HepG2 (cell line): ENCODE measurements at regions not wholly inside any gene's neighbourhood (a gene's known extent, or its start where the extent isn't known, plus 50 kb on each side); places are given as distances from the start of the nearest gene placed in this dataset.

Experiments used
- ATAC-seq: fragments of 200-7000 bp; cut with Tn5 transposase; 3 replicates; pipeline ENCODE4 v1.9.1; 2020; ENCODE audit warnings: mild to moderate bottlenecking, moderate library complexity
- BruUV-seq: library from RNA; stranded (reverse); fragments of 400-500 nt; replicated peaks from 2 replicates; lab custom pipeline; 2021; lab: Mats Ljungman, UMichigan
- CTCF ChIA-PET: fragments of 300-600 bp; formaldehyde crosslinking; extraction: SDS; loops from one replicate; lab custom pipeline; 2021; ENCODE audit warnings: low total read pairs, inconsistent platforms, low intra/inter-chr PET ratio; lab: Yijun Ruan, JAX
- POLR2A ChIA-PET: fragments of 350-600 bp; sonication (Branson Sonifier 250); formaldehyde crosslinking; loops from one replicate; lab custom pipeline; 2020; ENCODE audit warnings: antibody characterized with exemption, inconsistent platforms; lab: Yijun Ruan, JAX
- DNase-seq: peaks from one replicate; pipeline ENCODE4 v3.0.0-alpha.2; 2015; ENCODE audit warnings: low spot score
- FAIRE-seq: peaks from 3 replicates; lab custom pipeline; 2011; peaks lifted over from hg19 to GRCh38; lab: Jason Lieb, UNC
- H2AFZ ChIP-seq: one replicate; pipeline ENCODE4 v1.6.1; 2011; ENCODE audit warnings: low read length, inconsistent platforms
- H3K27ac ChIP-seq: fragments of 300-600 bp; 3 replicates; pipeline ENCODE4 v1.8.0; 2011; ENCODE audit warnings: mixed run types, mild to moderate bottlenecking, mixed read lengths, low read length, inconsistent platforms; ENCODE audit not compliant: insufficient read depth; ENCODE audit errors: extremely low read length
- H3K27me3 ChIP-seq, 2 experiments: fragments of 200-600 bp in 1 of 2; 2 replicates in 1 of 2; 3 replicates in 1 of 2; pipeline versions ENCODE4 v1.6.0 to v1.8.0; 2011; ENCODE audit warnings: low read length in 2 of 2, mild to moderate bottlenecking in 2 of 2, moderate library complexity in 2 of 2, inconsistent platforms in 1 of 2; ENCODE audit not compliant: insufficient read depth in 2 of 2, control insufficient read depth in 1 of 2
- H3K36me3 ChIP-seq, 2 experiments: fragments of 200-600 bp in 1 of 2; replicated peaks in 1 of 2; 2 replicates in 1 of 2; 3 replicates in 1 of 2; pipeline versions ENCODE4 v1.5.1 to v1.8.0; 2011; ENCODE audit warnings: low read length in 2 of 2, inconsistent platforms in 1 of 2; ENCODE audit not compliant: insufficient read depth in 2 of 2, control insufficient read depth in 1 of 2
- H3K4me1 ChIP-seq: 2 replicates; pipeline ENCODE4 v1.5.1; 2012; ENCODE audit warnings: low read length, inconsistent platforms; ENCODE audit not compliant: insufficient read depth
- H3K4me2 ChIP-seq: 2 replicates; pipeline ENCODE4 v1.6.0; 2011; ENCODE audit warnings: low read depth, low read length, inconsistent platforms
- H3K4me3 ChIP-seq, 3 experiments: fragments of 200-600 bp in 1 of 3; sonication (generic), shearing (Covaris generic) in 1 of 3; replicated peaks in 1 of 3; 2 replicates each; pipeline ENCODE4 v1.5.1; 2011 to 2016; ENCODE audit warnings: low read length in 3 of 3, inconsistent platforms in 2 of 3, low read depth in 2 of 3, mild to moderate bottlenecking in 2 of 3, control low read depth in 1 of 3, mixed read lengths in 1 of 3; ENCODE audit not compliant: insufficient read depth in 1 of 3
- H3K79me2 ChIP-seq: one replicate; pipeline ENCODE4 v1.6.1; 2011; ENCODE audit warnings: low read length, inconsistent platforms; ENCODE audit not compliant: insufficient read depth
- H3K9ac ChIP-seq: 2 replicates; pipeline ENCODE4 v1.6.0; 2011; ENCODE audit warnings: mild to moderate bottlenecking, low read depth, low read length, inconsistent platforms; ENCODE audit not compliant: insufficient read depth
- H3K9me3 ChIP-seq: 2 replicates; pipeline ENCODE4 v1.5.1; 2012; ENCODE audit warnings: mild to moderate bottlenecking, low read length
- H4K20me1 ChIP-seq: 2 replicates; pipeline ENCODE4 v1.6.0; 2011; ENCODE audit warnings: inconsistent platforms, mild to moderate bottlenecking, low read length, moderate library complexity; ENCODE audit not compliant: insufficient read depth
- CSRNP1 ChIP-seq: sonication (generic); formaldehyde crosslinking; IDR thresholded peaks from 2 replicates; pipeline ENCODE4 v1.8.1; 2023; ENCODE audit warnings: mild to moderate bottlenecking, missing genetic modification reagents
- GABPA ChIP-seq, 2 experiments: IDR thresholded peaks; 2 replicates each; pipeline ENCODE4 v1.6.1; 2011 to 2016; ENCODE audit warnings: low read depth in 2 of 2, low read length in 1 of 2, missing biosample characterization in 1 of 2, missing genetic modification characterization in 1 of 2
- HOXA9 ChIP-seq: sonication (generic); formaldehyde crosslinking; IDR thresholded peaks from 2 replicates; pipeline ENCODE4 v1.8.1; 2022; ENCODE audit warnings: missing genetic modification reagents, mild to moderate bottlenecking, moderate library complexity, borderline replicate concordance
- NR1H2 ChIP-seq: sonication (generic); formaldehyde crosslinking; IDR thresholded peaks from 2 replicates; pipeline ENCODE4 v1.8.1; 2022; ENCODE audit warnings: low read depth, missing genetic modification reagents, borderline replicate concordance
- PAWR ChIP-seq: sonication (generic); formaldehyde crosslinking; IDR thresholded peaks from 2 replicates; pipeline ENCODE4 v1.4.0; 2020; ENCODE audit warnings: missing genetic modification reagents, mild to moderate bottlenecking, borderline replicate concordance
- RBM39 ChIP-seq: fragments of 200-400 bp; formaldehyde crosslinking; IDR thresholded peaks from one replicate; pipeline ENCODE4 v1.6.1; 2018; ENCODE audit warnings: antibody characterized with exemption, mild to moderate bottlenecking, low read depth, low read length; ENCODE audit not compliant: poor library complexity, severe bottlenecking
- SOX6 ChIP-seq, 2 experiments: fragments of 450-650 bp in 1 of 2; sonication (generic) in 1 of 2; formaldehyde crosslinking in 1 of 2; IDR thresholded peaks; 2 replicates each; pipeline versions ENCODE4 v1.4.0 to v1.6.1; 2017 to 2020; ENCODE audit warnings: antibody characterized with exemption in 1 of 2, mild to moderate bottlenecking in 1 of 2, missing genetic modification reagents in 1 of 2
- SP5 ChIP-seq: IDR thresholded peaks from 2 replicates; pipeline ENCODE4 v1.6.1; 2016; ENCODE audit warnings: low read depth, borderline replicate concordance
- XRCC5 ChIP-seq: fragments of 200-400 bp; formaldehyde crosslinking; optimal IDR thresholded peaks from 2 replicates; pipeline ENCODE3; 2017; ENCODE audit warnings: mild to moderate bottlenecking, low read length
- ZBTB34 ChIP-seq: sonication (generic); formaldehyde crosslinking; IDR thresholded peaks from 2 replicates; pipeline ENCODE4 v1.8.0; 2022; ENCODE audit warnings: mild to moderate bottlenecking, missing genetic modification reagents
- ZNF510 ChIP-seq: sonication (generic); formaldehyde crosslinking; IDR thresholded peaks from 2 replicates; pipeline ENCODE4 v1.4.0; 2020; ENCODE audit warnings: low read depth, mild to moderate bottlenecking, missing genetic modification reagents
- WGBS: methylation state at CpG from one replicate; pipeline ENCODE4 v1.1.6; 2017; ENCODE audit warnings: low lambda C conversion rate; 5-methylcytosine and 5-hydroxymethylcytosine counted together
- in situ Hi-C: cut with HindIII; loops from 2 replicates; pipeline ENCODE4 v1.10.0; 2017; ENCODE audit warnings: low pct_unique_long_range_greater_than_20kb; ENCODE audit not compliant: extremely low pct_ligation_motif_present
- intact Hi-C: fragments of 100-400 bp; cut with micrococcal nuclease; formaldehyde crosslinking; loops from one replicate; pipeline ENCODE4 v1.10.0; 2022; ENCODE audit not compliant: unreplicated experiment
- TF ChIP-seq, protein P1 (sequence below): sonication (generic); formaldehyde crosslinking; IDR thresholded peaks from 2 replicates; pipeline ENCODE4 v1.5.0; 2020; ENCODE audit warnings: mild to moderate bottlenecking, missing genetic modification reagents, borderline replicate concordance
- TF ChIP-seq, protein P2 (sequence below): IDR thresholded peaks from 2 replicates; pipeline ENCODE4 v1.6.1; 2016; ENCODE audit warnings: missing compliant biosample characterization, missing genetic modification reagents, borderline replicate concordance

DNA sequence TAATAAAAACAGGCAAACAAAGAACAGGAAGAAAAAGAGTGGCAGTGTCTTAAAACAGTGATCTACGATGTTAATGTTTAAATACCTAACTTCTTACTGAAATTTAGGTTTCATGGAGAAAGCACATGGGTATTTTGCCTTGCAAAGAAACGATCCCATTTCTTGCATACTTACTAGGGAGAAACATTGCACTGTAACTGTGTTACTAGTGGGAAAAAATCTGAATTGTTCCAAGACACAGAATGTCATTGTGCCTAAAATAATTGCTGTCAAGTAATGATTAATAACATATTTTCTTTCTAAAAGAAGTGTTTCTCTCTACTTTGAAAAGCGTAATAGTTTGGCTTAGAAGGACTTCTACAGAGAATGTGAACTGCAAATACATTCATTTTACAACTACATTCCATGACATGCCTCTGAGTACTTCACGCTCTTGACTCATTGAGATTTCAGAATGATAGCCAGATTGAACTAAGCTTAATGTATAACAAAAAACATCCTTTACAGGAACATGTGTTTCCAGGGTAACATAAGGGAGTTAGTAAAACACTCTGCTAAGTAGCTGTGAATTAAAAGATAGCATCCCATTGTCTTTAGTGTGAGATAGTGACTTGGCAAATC lies 256.2 kb upstream of the CPNE8 start:
- intact Hi-C loops, result no loop called here
- Histone ChIP-seq H3K9ac (no peak overlapping the region), H3K79me2 (no peaks in the 10 kb centered on the region), H3K4me1 (no peaks in the 10 kb centered on the region), H3K9me3 (no peaks in the 10 kb centered on the region), H3K27ac (no peak overlapping the region), H3K4me2 (no peak overlapping the region), H3K36me3 (no peaks in the 10 kb centered on the region), H2AFZ (no peak overlapping the region), H4K20me1 (no peaks in the 10 kb centered on the region), H3K4me3 (no peak overlapping the region), H3K27me3 (no peaks in the 10 kb centered on the region)
- BruUV-seq, result no TSS peak
- ChIA-PET CTCF (no interaction called here), POLR2A (no interaction called here)
- ATAC-seq, result no peak
- no peak for FAIRE-seq
- TF ChIP-seq GABPA (IDR thresholded peaks at IDR 0.05; ENCODE audit: low read depth, low read length) (no peak), GABPA (CRISPR knock-in tag; IDR thresholded peaks at IDR 0.05; ENCODE audit: low read depth) (no peak), NR1H2 (CRISPR knock-in tag) (no peak), XRCC5 (no peak), HOXA9 (CRISPR knock-in tag) (no peak), RBM39 (no peak), CSRNP1 (no peak), ZNF510 (CRISPR knock-in tag) (no peak), SOX6 (IDR thresholded peaks at IDR 0.05) (no peak), SOX6 (CRISPR knock-in tag; IDR thresholded peaks at IDR 0.05) (no peak), ZBTB34 (CRISPR knock-in tag) (no peak), PAWR (CRISPR knock-in tag) (no peak), SP5 (CRISPR knock-in tag) (no peak)
- TF ChIP-seq, protein P1, sequence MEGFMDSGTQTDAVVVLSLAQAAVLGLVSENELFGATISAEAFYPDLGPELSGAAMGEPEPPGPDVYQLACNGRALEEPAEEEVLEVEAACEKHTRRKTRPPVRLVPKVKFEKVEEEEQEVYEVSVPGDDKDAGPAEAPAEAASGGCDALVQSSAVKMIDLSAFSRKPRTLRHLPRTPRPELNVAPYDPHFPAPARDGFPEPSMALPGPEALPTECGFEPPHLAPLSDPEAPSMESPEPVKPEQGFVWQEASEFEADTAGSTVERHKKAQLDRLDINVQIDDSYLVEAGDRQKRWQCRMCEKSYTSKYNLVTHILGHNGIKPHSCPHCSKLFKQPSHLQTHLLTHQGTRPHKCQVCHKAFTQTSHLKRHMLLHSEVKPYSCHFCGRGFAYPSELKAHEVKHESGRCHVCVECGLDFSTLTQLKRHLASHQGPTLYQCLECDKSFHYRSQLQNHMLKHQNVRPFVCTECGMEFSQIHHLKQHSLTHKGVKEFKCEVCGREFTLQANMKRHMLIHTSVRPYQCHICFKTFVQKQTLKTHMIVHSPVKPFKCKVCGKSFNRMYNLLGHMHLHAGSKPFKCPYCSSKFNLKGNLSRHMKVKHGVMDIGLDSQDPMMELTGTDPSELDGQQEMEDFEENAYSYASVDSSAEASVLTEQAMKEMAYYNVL (CRISPR knock-in tag), result no peak
- TF ChIP-seq, protein P2, sequence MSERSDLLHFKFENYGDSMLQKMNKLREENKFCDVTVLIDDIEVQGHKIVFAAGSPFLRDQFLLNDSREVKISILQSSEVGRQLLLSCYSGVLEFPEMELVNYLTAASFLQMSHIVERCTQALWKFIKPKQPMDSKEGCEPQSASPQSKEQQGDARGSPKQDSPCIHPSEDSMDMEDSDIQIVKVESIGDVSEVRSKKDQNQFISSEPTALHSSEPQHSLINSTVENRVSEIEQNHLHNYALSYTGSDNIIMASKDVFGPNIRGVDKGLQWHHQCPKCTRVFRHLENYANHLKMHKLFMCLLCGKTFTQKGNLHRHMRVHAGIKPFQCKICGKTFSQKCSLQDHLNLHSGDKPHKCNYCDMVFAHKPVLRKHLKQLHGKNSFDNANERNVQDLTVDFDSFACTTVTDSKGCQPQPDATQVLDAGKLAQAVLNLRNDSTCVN (CRISPR knock-in tag), result no peak
- DNase-seq, result no peak
- under 1% methylated on average over 4 of the region's 4 CpGs for WGBS
- in situ Hi-C loops, result no loop called here
